ENCODE measurements at regions not wholly inside any gene's neighbourhood (a gene's known extent, or its start where the extent isn't known, plus 50 kb on each side); places are given as distances from the start of the nearest gene placed in this dataset.

DNA sequence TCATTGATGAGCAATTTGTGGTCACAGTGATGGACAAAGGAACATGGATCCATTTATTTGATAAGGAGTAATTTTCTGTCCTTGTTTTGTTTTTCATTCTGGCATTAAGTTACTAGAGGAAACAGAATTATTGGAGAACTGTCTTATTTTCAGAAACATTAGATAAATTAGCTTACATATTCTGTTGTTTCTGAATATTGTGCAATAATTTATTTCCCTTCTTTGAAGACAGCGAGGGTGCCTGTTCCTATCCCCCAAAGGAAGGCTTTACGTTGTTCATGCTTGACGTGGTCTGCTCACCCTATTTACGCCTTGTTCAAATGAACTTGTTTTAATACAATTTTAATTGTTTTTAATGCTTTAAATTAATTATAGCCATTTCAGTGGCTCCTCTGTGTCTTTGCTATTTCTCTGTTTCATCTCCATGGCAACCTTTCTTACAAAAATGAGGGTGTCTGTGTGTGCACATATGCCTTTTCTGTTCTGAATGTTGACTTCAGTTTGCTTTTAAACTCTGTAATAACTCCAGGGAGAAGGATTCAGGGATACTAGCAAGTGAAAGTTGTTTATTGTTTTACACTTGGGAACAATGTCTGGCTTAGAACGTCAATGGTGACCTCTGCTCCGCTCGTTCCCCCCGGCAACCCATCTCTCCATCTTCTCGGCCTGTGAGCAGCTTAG lies 138.3 kb upstream of the PLET1 start:
- no peak for DNase-seq
- H3K27me3 Mint-ChIP-seq (ENCODE audit: insufficient read depth) = peaks cover 15% of the 10 kb centered on the region
- no peaks in the 10 kb centered on the region for H3K4me1 Mint-ChIP-seq (ENCODE audit: low read depth)
- no peak overlapping the region for H3K4me3 Mint-ChIP-seq
- no peaks in the 10 kb centered on the region for H3K9me3 Mint-ChIP-seq
- H3K36me3 Mint-ChIP-seq (ENCODE audit: low read depth) = no peaks in the 10 kb centered on the region
- no peak overlapping the region for H3K27ac Mint-ChIP-seq
- no peak for TF ChIP-seq CTCF (IDR thresholded peaks at IDR 0.05)

- Mint-ChIP-seq H3K27ac (no peak overlapping the region), H3K36me3 (ENCODE audit: low read depth) (no peaks in the 10 kb centered on the region), H3K4me3 (no peak overlapping the region), H3K27me3 (ENCODE audit: insufficient read depth) (peaks cover 10% of the 10 kb centered on the region), H3K4me1 (ENCODE audit: low read depth) (no peaks in the 10 kb centered on the region), H3K9me3 (no peaks in the 10 kb centered on the region)
- no peak for TF ChIP-seq CTCF (IDR thresholded peaks at IDR 0.05)
- no peak for DNase-seq
Measured at GRCh38 chr11:112400476-112401014, 139.9 kb upstream of the PLET1 start.

DNA sequence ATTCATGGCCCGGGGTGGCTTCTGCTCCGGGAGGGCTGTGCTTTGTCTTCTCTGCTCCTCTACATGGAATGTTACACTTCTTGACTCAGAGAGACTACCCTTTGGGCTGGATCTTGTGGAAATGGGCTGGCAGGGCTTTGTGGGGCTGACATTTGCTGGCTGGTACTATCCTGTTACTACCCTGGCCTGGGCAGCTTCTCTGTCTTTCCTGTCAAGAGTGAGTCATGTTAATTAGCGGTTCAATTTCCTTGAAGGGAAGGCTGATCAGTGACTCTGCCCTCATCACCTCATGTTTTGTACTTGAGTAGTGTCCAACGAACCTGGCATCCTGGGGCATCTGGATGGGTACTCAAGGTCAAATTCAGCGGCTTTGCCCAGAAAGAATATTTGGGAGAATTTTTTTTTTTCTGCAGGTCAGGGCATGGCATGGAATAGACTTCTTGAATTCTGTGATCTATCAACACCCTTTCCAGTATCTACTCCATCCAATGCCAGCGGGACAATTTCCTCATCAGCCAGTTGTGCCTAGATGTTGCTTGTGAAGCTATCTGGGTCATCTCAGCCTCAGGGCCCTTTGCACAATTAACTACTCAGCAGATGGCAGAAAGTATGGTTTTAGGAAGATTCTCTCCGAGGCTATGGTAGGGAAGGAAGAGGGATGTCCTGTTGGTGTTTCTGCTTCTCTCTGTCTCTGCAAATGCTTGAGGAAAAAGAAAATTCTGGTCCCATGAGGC lies 140.5 kb upstream of the PLET1 start:
- H3K27ac Mint-ChIP-seq = no peak overlapping the region
- TF ChIP-seq CTCF (IDR thresholded peaks at IDR 0.05) = no peak
- no peaks in the 10 kb centered on the region for H3K4me1 Mint-ChIP-seq (ENCODE audit: low read depth)
- no peak overlapping the region for H3K4me3 Mint-ChIP-seq
- H3K36me3 Mint-ChIP-seq (ENCODE audit: low read depth) = no peaks in the 10 kb centered on the region
- no peak for DNase-seq
- peaks cover 10% of the 10 kb centered on the region for H3K27me3 Mint-ChIP-seq (ENCODE audit: insufficient read depth)
- H3K9me3 Mint-ChIP-seq = no peaks in the 10 kb centered on the region

GRCh38 chr11:112403432-112403831 lies 142.8 kb upstream of the PLET1 start:
- no peak for TF ChIP-seq CTCF (IDR thresholded peaks at IDR 0.05)
- Mint-ChIP-seq H3K4me3 (no peak overlapping the region), H3K27ac (no peak overlapping the region), H3K4me1 (ENCODE audit: low read depth) (no peaks in the 10 kb centered on the region), H3K27me3 (ENCODE audit: insufficient read depth) (peaks cover 6% of the 10 kb centered on the region), H3K9me3 (no peaks in the 10 kb centered on the region), H3K36me3 (ENCODE audit: low read depth) (no peaks in the 10 kb centered on the region)
- no peak for DNase-seq

DNA sequence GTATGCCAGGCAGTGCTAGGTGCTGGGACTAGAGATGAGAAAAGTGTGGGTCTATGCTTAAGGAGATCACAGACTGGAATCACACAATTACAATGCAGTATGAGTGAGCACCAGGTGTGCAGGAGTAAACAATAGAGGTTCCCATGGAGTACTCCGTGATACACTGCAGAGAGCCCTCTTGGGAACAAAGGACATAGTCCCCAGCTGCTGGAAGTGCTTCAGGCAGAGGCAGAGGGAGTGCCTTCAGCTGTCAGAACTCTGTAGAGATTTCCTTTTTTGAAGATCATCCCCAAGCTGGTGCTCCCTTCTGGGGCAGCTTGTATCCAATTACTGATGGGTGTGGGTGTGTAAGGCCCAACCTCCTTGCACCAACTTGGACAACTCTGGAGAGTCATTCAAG lies 143.5 kb upstream of the PLET1 start:
- Mint-ChIP-seq H3K9me3 (no peaks in the 10 kb centered on the region), H3K27me3 (ENCODE audit: insufficient read depth) (peaks cover 12% of the 10 kb centered on the region), H3K4me1 (ENCODE audit: low read depth) (no peaks in the 10 kb centered on the region), H3K27ac (no peak overlapping the region), H3K4me3 (no peak overlapping the region), H3K36me3 (ENCODE audit: low read depth) (no peaks in the 10 kb centered on the region)
- DNase-seq = no peak
- no peak for TF ChIP-seq CTCF (IDR thresholded peaks at IDR 0.05)

Data from HFFc6 (cell line).